AG04449 (cell line): ENCODE measurements at regions not wholly inside any gene's neighbourhood (a gene's known extent, or its start where the extent isn't known, plus 50 kb on each side); places are given as distances from the start of the nearest gene placed in this dataset.

Experiments
- CTCF ChIA-PET: fragments of 350-600 bp; formaldehyde crosslinking; extraction: SDS; loops from one replicate; lab custom pipeline; 2021; ENCODE audit warnings: antibody characterized with exemption; lab: Yijun Ruan, JAX
- POLR2A ChIA-PET: fragments of 400-600, 350-600 bp; formaldehyde crosslinking; extraction: SDS; loops from one replicate; lab custom pipeline; 2020; ENCODE audit warnings: antibody characterized with exemption, inconsistent platforms; lab: Yijun Ruan, JAX
- DNase-seq: peaks from one replicate; pipeline ENCODE4 v3.0.0-alpha.2; 2010; ENCODE audit warnings: low read depth, low spot score
- H3K4me3 ChIP-seq: 2 replicates; pipeline ENCODE4 v1.5.1; 2011; ENCODE audit warnings: low read depth, mild to moderate bottlenecking, control low read depth, low read length
- CTCF ChIP-seq: IDR thresholded peaks from one replicate; pipeline ENCODE4 v1.5.1; 2011; ENCODE audit warnings: mild to moderate bottlenecking, moderate library complexity, low read length, control low read depth, inconsistent platforms; ENCODE audit not compliant: insufficient read depth; ENCODE audit errors: missing control alignments

GRCh38 chr4:170827562-170828274, 738.0 kb upstream of the AADAT start:
- DNase-seq, result no peak
- TF ChIP-seq CTCF, result no peak
- CTCF ChIA-PET, result no interaction called here
- POLR2A ChIA-PET, result no interaction called here
- no peak overlapping the region for H3K4me3 ChIP-seq

- POLR2A ChIA-PET, result no interaction called here
- CTCF ChIA-PET, result no interaction called here
- no peak overlapping the region for H3K4me3 ChIP-seq
- no peak for DNase-seq
- TF ChIP-seq CTCF, result no peak
These were observed 729.0 kb upstream of the AADAT start for GRCh38 chr4:170818786-170819185.

- ChIA-PET CTCF (no interaction called here), POLR2A (no interaction called here)
- no peak for DNase-seq
- TF ChIP-seq CTCF, result no peak
- no peak overlapping the region for H3K4me3 ChIP-seq
These were observed 715.6 kb upstream of the AADAT start for GRCh38 chr4:170805352-170805751.

GRCh38 chr4:170804930-170805329, 715.2 kb upstream of the AADAT start:
- POLR2A ChIA-PET, result no interaction called here
- CTCF ChIA-PET, result no interaction called here

GRCh38 chr4:170803492-170803891, 713.7 kb upstream of the AADAT start:
- ChIA-PET CTCF (no interaction called here), POLR2A (no interaction called here)
- no peak overlapping the region for H3K4me3 ChIP-seq
- TF ChIP-seq CTCF, result no peak
- no peak for DNase-seq

More at GRCh38 chr4:170804930-170805329, 715.2 kb upstream of the AADAT start:
- no peak for DNase-seq
- H3K4me3 ChIP-seq, result no peak overlapping the region
- no peak for TF ChIP-seq CTCF

GRCh38 chr4:170801771-170802170, 712.0 kb upstream of the AADAT start:
- ChIA-PET CTCF (no interaction called here), POLR2A (no interaction called here)
- no peak for DNase-seq
- no peak for TF ChIP-seq CTCF
- no peak overlapping the region for H3K4me3 ChIP-seq
